Tongue (tissue), 1 donor: ENCODE measurements at regions not wholly inside any gene's neighbourhood (a gene's known extent, or its start where the extent isn't known, plus 50 kb on each side); places are given as distances from the start of the nearest gene placed in this dataset.
"Not testable (repeated sequence)": the region's sequence is repeated elsewhere in the genome, so short reads cannot be mapped to it uniquely, and the experiment has no call there.

Experiments used
- DNase-seq: peaks from one replicate; pipeline ENCODE4 v3.0.0-alpha.2; 2015

DNA sequence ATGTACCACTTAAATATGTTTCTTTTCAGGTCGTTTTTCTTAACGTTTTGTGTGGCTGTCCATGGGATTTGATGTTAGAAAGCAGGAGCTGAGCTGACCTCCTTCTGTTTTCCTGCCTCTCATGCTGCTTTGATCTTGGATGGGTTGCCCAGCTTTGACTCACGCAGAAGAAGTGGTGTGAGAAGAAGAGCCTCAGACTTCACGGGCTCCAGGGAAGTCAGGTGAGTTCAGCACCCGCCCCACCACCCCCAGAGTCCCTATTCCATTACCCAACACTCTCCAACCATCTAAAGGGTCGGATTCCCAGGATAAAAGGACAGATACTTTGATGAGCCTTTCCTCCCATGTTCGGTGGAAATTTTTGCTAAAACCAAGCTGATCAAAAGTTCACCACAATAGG, 373.4 kb downstream of the IRX2 start:
- DNase-seq = no peak

DNA sequence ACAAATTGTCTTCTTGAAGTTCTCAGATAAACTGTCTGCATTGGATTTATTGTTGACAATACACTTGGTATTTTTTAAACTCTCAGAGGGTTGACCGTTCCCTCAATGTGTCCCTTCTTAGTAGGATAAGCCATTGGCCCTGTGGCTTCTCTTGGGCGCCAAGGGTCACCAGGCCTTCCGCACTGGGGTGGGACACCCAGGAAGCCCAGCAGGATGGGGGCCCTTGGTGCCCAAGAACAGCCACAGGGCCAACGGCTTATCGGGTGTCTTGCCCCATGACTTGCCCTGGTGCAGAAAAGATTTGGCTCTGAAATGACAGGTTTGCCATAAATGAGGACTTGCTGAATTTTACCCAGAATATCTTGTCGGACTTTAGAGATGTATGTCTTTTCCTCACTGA, 375.0 kb downstream of the IRX2 start:
- no peak for DNase-seq

DNA sequence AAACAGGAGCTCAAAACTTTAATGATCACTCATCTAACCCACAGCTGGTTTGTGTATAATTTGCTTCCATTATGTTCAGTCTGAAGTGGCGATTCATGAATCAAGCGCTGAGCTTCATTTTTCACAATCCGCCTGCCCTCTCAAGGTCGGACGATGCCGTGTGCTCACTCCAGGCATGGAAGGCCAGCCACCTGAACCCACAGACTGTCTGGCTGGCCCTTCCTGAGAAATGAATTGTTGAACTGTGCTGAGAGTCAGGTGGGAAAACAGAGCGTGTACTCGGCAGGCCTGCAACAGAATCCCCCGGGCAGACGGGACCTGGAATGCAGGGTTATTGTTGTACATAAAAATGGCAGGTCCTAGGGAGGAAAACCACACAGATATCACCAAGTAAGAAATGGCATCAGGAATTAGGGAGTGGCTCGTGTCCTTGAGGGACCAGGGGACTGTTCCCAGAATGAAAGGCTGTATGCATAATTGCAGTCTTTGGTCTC, 375.7 kb downstream of the IRX2 start:
- DNase-seq = no peak

DNA sequence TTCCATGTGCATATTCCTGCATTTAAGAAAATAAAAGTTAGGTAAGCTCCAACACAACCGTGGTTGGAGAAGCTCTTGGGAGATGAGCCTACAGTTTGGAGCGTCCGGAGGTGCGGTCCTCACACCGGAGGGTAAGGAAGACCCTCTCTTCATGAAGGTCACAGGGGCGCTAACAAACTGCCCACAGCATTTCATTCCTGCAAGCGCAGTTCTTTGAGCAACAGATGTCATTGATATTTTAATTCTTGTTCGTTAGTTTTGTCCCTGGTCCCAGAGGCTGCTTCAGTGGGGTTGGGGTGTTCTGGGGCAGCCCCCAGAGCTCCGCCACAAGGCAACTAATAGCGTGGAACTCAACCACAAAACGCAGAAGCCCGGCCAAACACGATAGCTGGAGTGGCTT, 376.2 kb downstream of the IRX2 start:
- DNase-seq = no peak

DNA sequence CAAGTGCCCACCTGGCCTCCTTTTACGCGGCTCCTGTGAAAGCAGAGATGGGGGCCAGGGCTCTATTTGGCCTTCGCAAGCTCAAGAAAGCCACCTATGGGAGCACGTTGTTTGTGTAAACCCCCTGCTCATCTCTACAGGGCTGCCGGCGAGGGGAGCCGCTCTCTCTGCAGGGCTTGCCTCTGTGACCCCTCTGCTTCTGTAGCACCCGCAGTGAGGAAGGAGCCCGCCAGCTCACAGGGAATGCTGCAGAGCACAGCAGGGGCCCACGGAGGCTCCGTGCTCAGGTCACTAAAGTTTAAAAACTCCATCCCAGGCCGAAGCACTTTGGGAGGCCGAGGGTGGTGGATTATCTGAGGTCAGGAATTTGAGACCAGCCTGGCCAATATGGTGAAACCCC, 376.8 kb downstream of the IRX2 start:
- DNase-seq = no peak

DNA sequence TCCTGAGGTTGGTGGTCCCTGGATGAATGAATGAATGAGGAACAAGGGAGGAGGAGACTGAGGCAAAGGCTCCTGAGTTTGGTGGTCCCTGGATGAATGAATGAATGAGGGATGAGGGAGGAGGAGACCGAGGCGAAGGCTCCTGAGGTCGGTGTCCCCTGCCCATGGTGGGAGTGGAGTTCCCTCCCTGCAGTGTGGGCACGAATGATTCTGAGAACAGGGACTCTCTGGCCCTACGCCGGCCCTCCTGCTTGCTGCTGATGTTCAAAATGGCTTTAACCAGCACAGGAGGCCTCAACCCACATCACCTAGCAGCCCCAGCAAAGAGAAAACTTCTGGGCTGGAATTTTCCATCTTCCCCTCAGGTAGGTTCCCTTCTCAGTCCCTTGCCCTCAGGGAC, 377.8 kb downstream of the IRX2 start:
- no peak for DNase-seq

DNA sequence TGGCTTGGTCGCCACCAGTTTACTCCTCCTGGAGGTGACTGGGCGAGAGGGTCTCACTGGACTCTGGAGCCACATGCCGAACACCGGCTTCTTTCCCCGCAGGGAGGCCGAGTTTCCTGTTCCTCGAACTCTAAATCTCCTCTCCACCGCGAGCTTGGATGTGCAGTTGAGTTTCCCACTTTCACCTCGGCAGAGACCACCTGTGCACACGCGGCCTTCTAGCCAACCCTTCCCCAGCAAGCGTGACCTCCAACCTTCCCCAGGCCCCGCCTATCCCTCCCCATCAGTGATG, 380.1 kb downstream of the IRX2 start:
- no peak for DNase-seq

DNA sequence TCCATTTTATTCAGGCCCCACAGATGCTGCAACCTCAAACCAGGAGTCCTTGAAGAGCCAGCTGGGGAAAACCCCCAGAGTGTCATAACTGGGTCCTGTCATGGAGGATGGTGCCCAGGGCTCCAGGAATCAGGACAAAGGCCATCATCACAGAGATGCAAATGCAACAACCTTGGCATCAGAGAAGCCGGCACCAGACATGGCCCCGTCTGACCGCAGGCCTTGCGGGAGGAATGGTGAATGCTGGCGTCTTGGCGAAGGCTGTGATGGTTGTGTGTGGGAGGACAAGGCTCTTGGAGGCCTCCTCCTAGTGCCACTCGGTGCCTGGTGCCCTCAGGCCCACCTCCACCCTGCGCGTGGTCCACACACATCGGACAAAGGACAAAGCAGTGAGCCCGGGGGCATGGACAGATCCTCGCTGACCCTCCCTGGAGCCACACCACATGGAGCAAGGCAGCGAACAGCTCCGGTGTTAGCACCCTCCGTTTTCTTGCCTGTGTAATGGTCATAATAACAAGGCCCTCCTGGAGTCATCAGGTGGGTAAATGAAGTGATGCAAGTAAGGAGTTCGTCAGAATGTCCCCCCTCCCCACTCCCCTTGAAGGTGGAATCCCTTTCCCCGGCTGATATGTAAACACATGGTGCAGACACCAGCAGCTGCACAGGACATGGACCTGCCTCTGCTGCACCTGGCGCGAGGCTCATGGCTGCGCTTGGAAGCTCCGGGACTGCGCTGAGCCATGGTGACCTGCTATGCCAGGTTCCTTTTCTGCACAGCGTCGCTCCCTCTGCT, 380.7 kb downstream of the IRX2 start:
- no peak for DNase-seq

DNA sequence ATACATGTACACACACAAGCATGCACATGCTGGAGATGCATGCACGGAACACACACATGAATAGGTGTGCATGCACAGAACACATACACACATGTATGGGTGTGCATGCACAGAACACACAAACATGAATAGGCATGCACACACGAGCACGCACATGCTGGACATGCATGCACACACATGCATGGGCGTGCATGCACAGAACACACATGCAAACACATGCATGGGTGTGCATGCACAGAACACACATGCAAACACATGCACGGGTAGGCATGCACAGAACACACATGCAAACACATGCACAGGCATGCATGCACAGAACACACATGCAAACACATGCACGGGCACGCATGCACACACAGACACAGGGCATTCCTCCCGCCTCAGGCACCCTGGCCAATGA, 382.3 kb downstream of the IRX2 start:
- DNase-seq = no peak

DNA sequence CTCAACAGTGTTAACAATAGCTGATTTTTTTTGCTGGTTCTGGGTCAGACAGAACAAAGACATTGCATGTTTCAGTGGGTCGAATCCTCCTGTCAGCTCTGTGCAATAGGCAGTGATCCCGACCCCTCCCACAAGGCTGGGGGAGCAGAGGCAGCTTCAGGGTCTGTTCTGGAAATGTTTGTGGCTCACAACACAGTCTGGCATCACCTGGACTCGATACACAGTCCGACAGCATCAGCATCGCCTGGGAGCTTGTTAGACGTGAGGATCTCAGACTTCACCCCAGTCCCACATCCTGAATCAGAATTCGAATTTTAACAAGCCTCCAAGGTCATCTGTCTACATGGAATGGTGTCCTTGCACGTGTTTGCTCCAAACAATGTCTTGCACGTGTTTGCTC, 384.7 kb downstream of the IRX2 start:
- no peak for DNase-seq

DNA sequence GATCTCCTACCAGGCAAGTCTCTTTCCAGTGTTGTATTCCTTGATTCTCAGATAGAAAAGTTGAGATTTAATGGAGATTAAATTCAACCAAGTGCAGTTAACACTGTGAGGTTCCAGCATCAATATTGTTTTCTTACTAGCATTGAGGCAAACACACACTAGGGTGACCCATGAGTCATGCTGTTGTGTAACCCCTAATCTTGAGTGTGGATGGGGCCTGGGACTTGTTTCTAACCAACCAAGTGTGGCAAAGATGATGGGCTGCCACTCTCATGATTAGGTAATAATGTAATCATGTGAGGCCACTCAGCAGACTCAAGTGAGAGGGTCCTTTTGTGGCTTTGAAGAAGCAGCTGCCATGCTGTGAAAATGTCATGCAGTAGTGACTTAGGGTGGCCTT, 394.2 kb downstream of the IRX2 start:
- no peak for DNase-seq

DNA sequence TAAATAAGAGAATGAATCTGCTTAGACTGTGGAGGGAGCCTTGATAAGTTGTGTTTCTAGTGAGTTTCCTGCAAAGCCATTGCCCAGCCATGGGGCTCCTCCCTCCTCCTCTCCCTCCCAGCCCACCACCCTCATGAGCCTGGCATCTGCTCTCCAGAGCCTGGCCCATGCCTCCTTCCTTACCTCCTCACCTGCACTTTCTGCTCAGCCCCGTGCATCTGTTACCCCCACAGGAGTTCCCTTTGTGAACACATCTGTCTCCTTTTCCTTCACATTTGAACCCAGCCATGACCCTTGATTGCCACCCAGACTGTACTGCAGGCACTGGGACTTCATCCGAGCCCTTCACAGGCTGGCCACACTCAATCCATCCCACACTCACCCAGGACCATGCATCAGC, 395.6 kb downstream of the IRX2 start:
- no peak for DNase-seq

DNA sequence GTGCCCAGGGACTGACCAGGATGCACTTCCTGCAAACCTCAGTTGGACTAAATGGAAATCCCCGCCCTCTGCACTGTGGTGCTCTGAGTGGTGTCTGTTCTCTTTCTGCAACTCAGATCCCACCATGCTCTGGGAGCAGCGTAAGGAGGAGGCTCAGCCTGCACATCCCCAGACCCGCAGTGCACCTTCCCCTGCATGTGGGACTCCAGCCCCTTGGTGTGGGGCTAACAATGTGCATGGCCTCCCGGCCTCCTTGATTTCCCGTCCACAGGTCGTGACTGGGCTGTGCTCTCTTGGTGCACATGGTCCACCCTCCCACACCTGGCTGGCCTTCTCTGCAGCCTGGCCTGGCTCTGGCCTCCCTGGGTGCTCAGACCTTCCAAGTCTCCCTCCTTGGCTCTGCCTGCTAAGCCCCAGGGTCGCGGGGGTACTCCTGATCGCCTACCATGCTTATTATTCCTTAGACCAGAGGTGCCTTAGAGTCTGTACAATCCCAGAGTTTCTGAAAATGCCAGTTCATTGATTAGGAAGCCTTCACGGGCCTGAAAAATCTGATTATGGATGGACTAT, 397.5 kb downstream of the IRX2 start:
- DNase-seq = no peak

DNA sequence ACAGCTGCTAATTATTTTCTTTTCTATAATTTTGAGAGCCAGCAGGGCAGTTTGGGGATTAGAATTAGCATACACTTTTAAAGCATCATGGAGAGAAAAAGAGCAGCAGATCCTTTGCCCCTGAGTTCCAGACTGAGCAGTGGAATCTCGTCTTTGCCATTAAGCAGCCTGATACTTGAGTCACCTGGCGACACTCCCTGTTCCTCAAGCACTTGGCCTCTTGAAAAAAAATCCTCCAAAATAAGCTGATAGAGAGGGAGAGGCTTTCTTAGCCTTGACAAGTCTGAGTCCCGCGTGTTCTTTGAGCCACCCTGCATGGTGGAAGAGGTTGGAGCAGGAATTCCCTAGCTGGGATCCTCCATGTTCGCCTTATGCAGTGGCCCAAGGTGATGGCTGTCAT, 398.3 kb downstream of the IRX2 start:
- no peak for DNase-seq

DNA sequence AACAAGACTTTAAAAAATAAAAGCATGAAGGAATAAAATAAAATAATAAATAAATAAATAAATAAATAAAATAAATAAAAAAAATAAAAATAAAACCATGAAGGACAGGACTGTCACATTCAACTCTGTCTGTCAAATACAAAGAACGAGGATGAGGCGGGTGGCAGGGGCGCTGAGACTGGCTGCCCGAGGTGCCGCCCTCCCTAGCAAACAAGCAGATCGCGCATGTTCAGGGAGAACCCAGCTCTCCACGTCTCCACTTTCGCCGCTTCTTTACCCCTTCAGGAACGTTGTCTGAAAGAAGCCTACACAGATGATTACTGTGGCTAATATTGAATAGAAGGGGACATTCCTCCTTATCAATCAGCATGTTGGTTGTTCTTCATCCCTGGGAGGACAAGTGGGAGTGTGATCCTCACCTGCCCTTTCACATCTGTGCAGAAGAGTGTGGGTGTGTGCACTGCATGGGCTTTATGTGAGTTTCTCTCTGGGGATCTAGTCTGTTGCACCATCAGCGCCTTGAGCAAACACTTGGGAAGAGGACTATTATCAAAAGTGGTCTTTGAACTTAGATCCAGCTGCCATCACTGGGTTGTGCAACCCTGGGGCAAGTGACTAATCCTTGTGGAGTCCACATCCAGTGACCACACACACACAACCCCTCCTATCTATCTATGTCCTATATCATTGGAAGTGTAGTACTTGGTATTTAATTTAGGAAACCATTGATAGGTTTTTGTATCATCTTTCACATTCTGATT, 399.2 kb downstream of the IRX2 start:
- no peak for DNase-seq

DNA sequence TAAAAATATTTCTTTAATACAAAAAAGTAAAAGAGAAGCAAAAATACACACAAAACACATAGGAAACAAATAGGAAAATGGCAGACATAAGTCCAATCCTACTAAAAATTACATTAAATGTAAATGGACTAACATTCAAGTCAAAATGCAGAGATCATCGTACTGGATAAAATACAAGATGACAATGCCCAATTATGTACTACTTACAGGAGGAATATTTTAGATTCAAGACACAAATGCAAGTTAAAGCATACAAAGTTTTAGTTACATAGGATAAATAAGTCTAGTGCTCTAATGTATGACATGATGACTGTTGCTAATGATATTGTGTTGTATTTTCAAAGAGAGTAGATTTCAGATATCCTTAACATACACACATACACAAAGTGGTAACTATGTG, 401.7 kb downstream of the IRX2 start:
- not testable (repeated sequence) for DNase-seq

DNA sequence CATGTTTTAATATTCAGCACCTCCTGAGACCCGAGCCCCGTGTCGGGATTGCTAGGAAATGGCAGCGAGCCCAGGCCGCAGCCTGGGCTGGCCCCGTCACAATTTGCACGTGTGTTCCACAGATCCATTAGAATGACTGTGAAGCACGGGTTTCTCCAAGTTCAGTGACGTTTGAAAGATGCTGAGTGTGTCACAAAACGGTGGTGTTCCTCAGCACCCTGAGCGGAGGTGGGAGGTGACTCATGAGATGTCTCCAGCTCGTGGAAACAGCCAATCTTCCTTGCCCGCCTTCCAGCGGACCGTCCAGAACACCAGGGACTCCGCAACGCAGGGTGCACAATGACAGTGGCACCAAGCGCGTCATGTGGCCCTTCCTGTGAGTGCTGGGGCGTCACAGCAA, 412.8 kb downstream of the IRX2 start:
- DNase-seq = no peak

DNA sequence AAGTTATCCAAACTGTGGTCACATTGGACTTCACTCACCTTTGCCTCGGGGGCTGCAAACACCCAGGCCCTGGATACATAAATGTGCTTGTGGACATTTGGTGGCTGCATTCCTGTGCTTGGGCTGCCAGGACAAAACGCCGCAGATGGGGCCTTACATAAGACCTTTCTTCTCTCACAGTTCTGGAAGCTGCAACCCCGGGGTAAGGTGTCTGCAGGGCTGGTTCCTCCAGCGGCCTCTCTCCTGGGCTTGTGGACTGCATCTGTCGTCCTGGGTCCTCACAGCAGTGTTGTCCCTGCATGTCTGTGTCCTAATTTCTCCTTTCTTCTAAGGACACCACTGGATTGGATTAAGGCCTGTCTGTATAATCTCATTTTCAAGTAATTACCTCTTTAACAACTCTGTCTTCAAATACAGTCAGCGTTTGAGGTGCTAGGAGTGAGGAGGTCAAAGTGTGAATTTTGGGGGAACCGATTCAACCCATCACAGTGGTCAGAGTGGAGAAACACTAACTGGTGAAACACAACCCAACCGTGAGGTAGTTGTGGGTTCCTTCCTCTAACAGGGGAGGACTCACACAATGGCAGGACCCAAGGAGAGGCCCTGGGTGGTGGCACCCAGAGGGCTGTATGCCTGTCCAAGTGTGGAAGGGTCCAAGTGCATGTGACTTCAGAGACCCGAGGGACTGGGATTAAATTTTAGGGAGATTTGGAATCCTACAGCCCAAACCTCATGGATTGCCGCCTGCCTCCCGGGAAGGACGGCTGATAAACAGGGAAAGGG, 415.6 kb downstream of the IRX2 start:
- no peak for DNase-seq

DNA sequence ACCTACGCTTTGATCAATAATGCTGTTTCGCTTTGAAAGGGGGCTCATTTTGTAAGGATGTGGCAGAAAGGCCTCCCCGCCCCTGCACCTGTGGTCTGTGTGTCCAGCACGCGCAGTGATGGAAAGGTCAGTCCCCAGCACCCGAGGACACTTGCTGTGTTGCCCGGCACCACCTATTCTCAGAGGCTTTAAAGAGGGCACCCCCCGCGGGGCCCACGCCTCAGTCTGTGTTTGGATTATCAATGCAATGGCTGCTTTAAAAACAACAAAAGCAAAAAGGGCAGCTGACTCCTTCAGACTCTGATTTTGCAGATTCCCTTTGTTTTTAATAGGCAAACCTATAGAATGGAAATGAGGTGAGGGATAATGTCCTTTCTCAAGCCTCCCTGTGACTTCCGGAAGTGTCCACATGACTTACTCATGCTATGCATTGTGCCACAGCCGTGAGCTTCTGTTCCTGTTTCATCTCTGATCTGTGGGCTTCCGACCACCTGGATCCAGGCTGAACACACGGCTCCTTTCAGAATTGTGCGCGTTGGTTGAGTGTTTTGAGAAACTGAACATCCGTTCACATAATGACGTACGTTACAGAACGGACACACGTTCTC, 416.2 kb downstream of the IRX2 start:
- DNase-seq = no peak

DNA sequence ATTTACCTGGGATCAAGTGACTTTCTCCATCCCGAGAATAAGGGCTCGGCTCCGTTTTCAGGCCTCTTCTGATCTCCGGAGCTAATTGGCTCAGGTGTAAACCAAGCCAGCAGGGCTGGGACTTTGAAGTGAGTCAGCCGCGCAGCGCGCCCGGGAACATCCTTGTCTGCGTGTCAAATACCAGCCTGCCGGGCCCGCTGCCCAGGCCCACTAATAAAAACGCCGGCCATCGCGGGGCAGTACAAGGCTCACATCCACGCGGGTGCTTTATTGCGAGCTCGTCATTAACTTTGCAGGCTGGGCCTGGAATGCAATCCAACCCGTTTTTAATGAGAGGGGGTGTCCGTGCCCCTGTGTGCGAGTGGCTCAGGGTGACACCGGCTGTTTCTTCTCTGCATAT, 416.8 kb downstream of the IRX2 start:
- peak; percentile 16 for DNase-seq

DNA sequence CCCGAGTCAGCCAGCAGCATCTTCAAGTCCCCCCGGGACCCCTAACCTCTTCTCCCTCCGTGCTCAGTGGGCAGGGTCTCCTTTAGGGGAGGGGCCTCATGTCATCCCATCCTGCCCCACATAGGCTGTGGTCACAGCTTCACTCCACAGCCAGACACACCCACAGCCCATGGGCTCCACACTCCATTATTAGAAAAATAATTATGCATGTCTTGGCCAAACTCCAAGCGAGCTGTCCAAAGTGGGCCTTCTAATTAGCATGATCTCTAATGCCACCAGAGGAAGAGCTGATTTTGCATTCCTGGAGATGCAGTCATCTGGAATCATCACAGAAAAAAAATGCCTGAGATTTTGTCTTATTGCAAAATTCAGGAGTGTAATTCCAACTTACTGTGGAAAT, 418.2 kb downstream of the IRX2 start:
- DNase-seq = no peak

DNA sequence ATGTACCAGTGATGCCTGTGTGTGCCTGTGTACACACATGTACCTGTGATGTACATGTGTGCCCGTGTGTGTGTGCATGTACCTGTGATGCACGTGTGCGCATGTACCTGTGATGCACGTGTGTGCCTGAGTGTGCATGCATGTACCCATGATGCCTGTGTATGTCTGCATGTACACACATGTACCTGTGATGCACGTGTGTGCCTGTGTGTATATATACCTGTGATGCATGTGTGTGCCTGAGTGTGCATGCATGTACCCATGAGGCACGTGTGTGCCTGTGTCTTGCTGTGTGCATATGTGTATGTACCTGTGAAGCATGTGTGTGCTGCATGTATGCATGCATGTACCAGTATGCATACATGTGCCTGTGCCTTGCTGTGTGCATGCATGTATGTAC, 419.0 kb downstream of the IRX2 start:
- DNase-seq = no peak
